ENCODE measurements at regions not wholly inside any gene's neighbourhood (a gene's known extent, or its start where the extent isn't known, plus 50 kb on each side); places are given as distances from the start of the nearest gene placed in this dataset.

GRCh38 chr1:38777464-38777957 is 82.1 kb downstream of the RRAGC start:
- no peaks in the 10 kb centered on the region for H3K9me3 ChIP-seq (ENCODE audit: low read depth)
- no peak overlapping the region for H3K4me3 ChIP-seq
- TF ChIP-seq, protein P1, sequence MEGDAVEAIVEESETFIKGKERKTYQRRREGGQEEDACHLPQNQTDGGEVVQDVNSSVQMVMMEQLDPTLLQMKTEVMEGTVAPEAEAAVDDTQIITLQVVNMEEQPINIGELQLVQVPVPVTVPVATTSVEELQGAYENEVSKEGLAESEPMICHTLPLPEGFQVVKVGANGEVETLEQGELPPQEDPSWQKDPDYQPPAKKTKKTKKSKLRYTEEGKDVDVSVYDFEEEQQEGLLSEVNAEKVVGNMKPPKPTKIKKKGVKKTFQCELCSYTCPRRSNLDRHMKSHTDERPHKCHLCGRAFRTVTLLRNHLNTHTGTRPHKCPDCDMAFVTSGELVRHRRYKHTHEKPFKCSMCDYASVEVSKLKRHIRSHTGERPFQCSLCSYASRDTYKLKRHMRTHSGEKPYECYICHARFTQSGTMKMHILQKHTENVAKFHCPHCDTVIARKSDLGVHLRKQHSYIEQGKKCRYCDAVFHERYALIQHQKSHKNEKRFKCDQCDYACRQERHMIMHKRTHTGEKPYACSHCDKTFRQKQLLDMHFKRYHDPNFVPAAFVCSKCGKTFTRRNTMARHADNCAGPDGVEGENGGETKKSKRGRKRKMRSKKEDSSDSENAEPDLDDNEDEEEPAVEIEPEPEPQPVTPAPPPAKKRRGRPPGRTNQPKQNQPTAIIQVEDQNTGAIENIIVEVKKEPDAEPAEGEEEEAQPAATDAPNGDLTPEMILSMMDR (IDR thresholded peaks at IDR 0.05; ENCODE audit: low read depth, low read length), result no peak
- no peak overlapping the region for H3K27ac ChIP-seq
- H3K27me3 ChIP-seq, result no peaks in the 10 kb centered on the region
- H3K4me1 ChIP-seq (ENCODE audit: low read depth), result no peaks in the 10 kb centered on the region
- H3K36me3 ChIP-seq, result no peaks in the 10 kb centered on the region
- no peak for DNase-seq (ENCODE audit: low read depth in 1 of 2, low spot score in 1 of 2)

GRCh38 chr1:38776466-38777065 is 83.0 kb downstream of the RRAGC start:
- H3K36me3 ChIP-seq, result no peaks in the 10 kb centered on the region
- no peaks in the 10 kb centered on the region for H3K9me3 ChIP-seq (ENCODE audit: low read depth)
- no peaks in the 10 kb centered on the region for H3K4me1 ChIP-seq (ENCODE audit: low read depth)
- no peak overlapping the region for H3K27ac ChIP-seq
- DNase-seq (ENCODE audit: low read depth in 1 of 2, low spot score in 1 of 2), result no peak
- no peaks in the 10 kb centered on the region for H3K27me3 ChIP-seq
- TF ChIP-seq, protein P1 (IDR thresholded peaks at IDR 0.05; ENCODE audit: low read depth, low read length), result no peak
- H3K4me3 ChIP-seq, result no peak overlapping the region

DNA sequence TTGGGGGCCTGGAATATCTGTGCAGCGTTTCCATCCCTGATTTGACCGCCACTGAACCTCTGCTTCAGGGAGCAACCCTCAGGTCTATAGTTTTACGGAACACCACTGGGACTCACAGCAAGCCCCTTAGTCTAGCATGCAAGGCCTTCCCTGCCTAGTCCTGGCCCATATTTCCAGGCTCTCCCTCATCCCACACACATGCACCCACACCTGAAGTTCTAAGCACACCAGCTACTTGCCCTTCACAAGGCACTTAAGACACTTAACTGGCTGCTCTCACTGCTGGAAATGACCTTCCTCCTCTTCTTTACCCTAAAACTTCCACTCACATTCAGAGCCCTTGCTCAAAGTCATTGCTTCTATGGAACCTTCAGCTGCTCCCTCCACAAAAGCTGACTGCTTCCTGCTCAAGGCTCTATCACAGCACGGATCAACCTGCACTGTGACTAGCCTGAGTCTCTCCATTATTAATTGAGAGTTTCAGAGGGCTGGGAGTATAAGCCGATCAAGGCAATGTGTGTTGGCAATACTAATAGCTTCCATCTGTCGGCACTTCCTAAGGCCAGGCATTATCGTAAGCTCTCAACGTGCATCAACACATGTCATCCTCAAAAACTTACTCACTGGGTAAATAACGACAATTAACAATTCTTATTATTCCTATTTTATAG is 84.3 kb downstream of the RRAGC start:
- no peak overlapping the region for H3K27ac ChIP-seq
- no peaks in the 10 kb centered on the region for H3K4me1 ChIP-seq (ENCODE audit: low read depth)
- no peaks in the 10 kb centered on the region for H3K36me3 ChIP-seq
- TF ChIP-seq, protein P1 (IDR thresholded peaks at IDR 0.05; ENCODE audit: low read depth, low read length), result no peak
- H3K27me3 ChIP-seq, result no peaks in the 10 kb centered on the region
- no peaks in the 10 kb centered on the region for H3K9me3 ChIP-seq (ENCODE audit: low read depth)
- H3K4me3 ChIP-seq, result no peak overlapping the region
- no peak for DNase-seq (ENCODE audit: low read depth in 1 of 2, low spot score in 1 of 2)

- no peak for DNase-seq (ENCODE audit: low read depth in 1 of 2, low spot score in 1 of 2)
- TF ChIP-seq, protein P1 (IDR thresholded peaks at IDR 0.05; ENCODE audit: low read depth, low read length), result no peak
- no peaks in the 10 kb centered on the region for H3K4me1 ChIP-seq (ENCODE audit: low read depth)
- H3K27me3 ChIP-seq, result no peaks in the 10 kb centered on the region
- H3K4me3 ChIP-seq, result no peak overlapping the region
- H3K9me3 ChIP-seq (ENCODE audit: low read depth), result no peaks in the 10 kb centered on the region
- H3K36me3 ChIP-seq, result no peaks in the 10 kb centered on the region
- no peak overlapping the region for H3K27ac ChIP-seq
Measured at GRCh38 chr1:38773483-38773882, 86.1 kb downstream of the RRAGC start.

- Histone ChIP-seq H3K36me3 (no peaks in the 10 kb centered on the region), H3K27ac (no peak overlapping the region), H3K4me3 (no peak overlapping the region), H3K27me3 (no peaks in the 10 kb centered on the region), H3K9me3 (ENCODE audit: low read depth) (no peaks in the 10 kb centered on the region), H3K4me1 (ENCODE audit: low read depth) (no peaks in the 10 kb centered on the region)
- TF ChIP-seq, protein P1 (IDR thresholded peaks at IDR 0.05; ENCODE audit: low read depth, low read length), result no peak
- DNase-seq (ENCODE audit: low read depth in 1 of 2, low spot score in 1 of 2), result no peak
Measured at GRCh38 chr1:38772953-38773352, 86.6 kb downstream of the RRAGC start.

Measured in cardiac muscle cell (in vitro differentiated cells and primary cell).